Stimulated activated CD8-positive, alpha-beta memory T cell treated with anti-CD3 and anti-CD28 coated beads, Interleukin-12 subunit alpha, Interleukin-12 subunit beta, amount 100 ng/mL, for 1 hour (primary cell): ENCODE measurements at regions not wholly inside any gene's neighbourhood (a gene's known extent, or its start where the extent isn't known, plus 50 kb on each side); places are given as distances from the start of the nearest gene placed in this dataset.
"Not testable (repeated sequence)": the region's sequence is repeated elsewhere in the genome, so short reads cannot be mapped to it uniquely, and the experiment has no call there.

ENCODE experiments used
- DNase-seq: peaks from one replicate; pipeline ENCODE4 v3.0.0-alpha.2; 2020; ENCODE audit warnings: low read depth

- DNase-seq: no peak
Observed at GRCh38 chr2:81043681-81044080, 739.1 kb upstream of the LRRTM1 start.

GRCh38 chr2:81007104-81007503 is 702.6 kb upstream of the LRRTM1 start:
- DNase-seq: no peak

GRCh38 chr2:81002906-81003305 is 698.4 kb upstream of the LRRTM1 start:
- DNase-seq: no peak

GRCh38 chr2:80987466-80987865 is 682.9 kb upstream of the LRRTM1 start:
- DNase-seq: no peak

GRCh38 chr2:80969900-80970299 is 665.3 kb upstream of the LRRTM1 start:
- no peak for DNase-seq

- DNase-seq: no peak
Observed at GRCh38 chr2:80968450-80968849, 663.9 kb upstream of the LRRTM1 start.

- no peak for DNase-seq
Observed at GRCh38 chr2:80947601-80948130, 643.1 kb upstream of the LRRTM1 start.

GRCh38 chr2:80943487-80943886 is 638.9 kb upstream of the LRRTM1 start:
- DNase-seq: no peak

- no peak for DNase-seq
Observed at GRCh38 chr2:80942766-80943165, 638.2 kb upstream of the LRRTM1 start.

GRCh38 chr2:80938463-80938862 is 633.9 kb upstream of the LRRTM1 start:
- DNase-seq: no peak

GRCh38 chr2:80931820-80932219 is 627.3 kb upstream of the LRRTM1 start:
- DNase-seq: not testable (repeated sequence)

- DNase-seq: no peak
Observed at GRCh38 chr2:80930777-80931176, 626.2 kb upstream of the LRRTM1 start.

- no peak for DNase-seq
Observed at GRCh38 chr2:80926168-80926567, 621.6 kb upstream of the LRRTM1 start.

- no peak for DNase-seq
Observed at GRCh38 chr2:80896576-80896975, 592.0 kb upstream of the LRRTM1 start.

GRCh38 chr2:80894486-80894885 is 589.9 kb upstream of the LRRTM1 start:
- DNase-seq: no peak

GRCh38 chr2:80893711-80894110 is 589.2 kb upstream of the LRRTM1 start:
- no peak for DNase-seq

- DNase-seq: no peak
Observed at GRCh38 chr2:80889009-80889408, 584.5 kb upstream of the LRRTM1 start.

- DNase-seq: no peak
Observed at GRCh38 chr2:80887841-80888378, 583.4 kb upstream of the LRRTM1 start.

- no peak for DNase-seq
Observed at GRCh38 chr2:80874374-80874773, 569.8 kb upstream of the LRRTM1 start.

- DNase-seq: no peak
Observed at GRCh38 chr2:80869858-80870438, 565.4 kb upstream of the LRRTM1 start.

- DNase-seq: no peak
Observed at GRCh38 chr2:80863147-80863714, 558.7 kb upstream of the LRRTM1 start.

GRCh38 chr2:80858965-80859364 is 554.4 kb upstream of the LRRTM1 start:
- DNase-seq: no peak

GRCh38 chr2:80856227-80856626 is 551.7 kb upstream of the LRRTM1 start:
- no peak for DNase-seq

- no peak for DNase-seq
Observed at GRCh38 chr2:80854831-80855230, 550.3 kb upstream of the LRRTM1 start.
